NCI-H128 (cell line): ENCODE measurements at regions not wholly inside any gene's neighbourhood (a gene's known extent, or its start where the extent isn't known, plus 50 kb on each side); places are given as distances from the start of the nearest gene placed in this dataset.
"Not testable (repeated sequence)": the region's sequence is repeated elsewhere in the genome, so short reads cannot be mapped to it uniquely, and the experiment has no call there.

ENCODE experiments used
- DNase-seq: peaks from one replicate; lab custom pipeline; 2025; ENCODE audit not compliant: unreplicated experiment; lab: John Stamatoyannopoulos, UW

DNA sequence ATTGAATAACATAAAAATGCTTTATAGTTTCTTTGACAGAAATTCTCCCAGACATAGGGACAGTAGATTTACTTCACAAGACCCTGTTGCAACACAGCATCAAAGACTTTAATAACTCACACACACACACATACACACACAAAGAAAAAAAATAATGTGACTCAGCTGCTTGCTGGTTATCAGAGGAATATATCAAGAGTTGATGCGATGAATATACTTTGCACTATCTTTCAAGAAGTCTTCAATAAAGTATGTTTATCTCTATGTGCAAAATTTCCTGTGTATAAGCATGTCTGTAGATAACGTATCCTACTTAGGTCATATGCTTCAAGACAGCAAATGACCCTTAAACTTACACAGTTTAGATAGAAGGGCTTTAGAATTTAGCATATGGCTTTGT is 243.1 kb downstream of the ARL4A start:
- no peak for DNase-seq

DNA sequence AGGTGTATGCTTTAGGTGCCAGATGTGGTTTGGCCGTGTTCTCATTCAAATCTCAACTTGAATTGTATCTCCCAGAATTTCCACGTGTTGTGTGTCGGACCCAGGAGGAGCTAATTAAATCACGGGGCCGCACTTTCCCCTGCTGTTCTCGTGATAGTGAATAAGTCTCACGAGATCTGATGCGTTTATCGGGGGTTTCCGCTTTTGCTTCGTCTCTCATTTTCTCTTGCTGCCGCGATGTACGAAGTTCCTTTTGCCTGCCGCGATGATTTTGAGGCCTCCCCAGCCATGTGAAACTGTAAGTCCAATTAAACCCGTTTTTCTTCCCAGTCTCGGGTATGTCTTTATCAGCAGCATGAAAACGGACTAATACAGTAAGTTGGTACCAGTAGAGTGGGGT is 244.0 kb downstream of the ARL4A start:
- DNase-seq: not testable (repeated sequence)

DNA sequence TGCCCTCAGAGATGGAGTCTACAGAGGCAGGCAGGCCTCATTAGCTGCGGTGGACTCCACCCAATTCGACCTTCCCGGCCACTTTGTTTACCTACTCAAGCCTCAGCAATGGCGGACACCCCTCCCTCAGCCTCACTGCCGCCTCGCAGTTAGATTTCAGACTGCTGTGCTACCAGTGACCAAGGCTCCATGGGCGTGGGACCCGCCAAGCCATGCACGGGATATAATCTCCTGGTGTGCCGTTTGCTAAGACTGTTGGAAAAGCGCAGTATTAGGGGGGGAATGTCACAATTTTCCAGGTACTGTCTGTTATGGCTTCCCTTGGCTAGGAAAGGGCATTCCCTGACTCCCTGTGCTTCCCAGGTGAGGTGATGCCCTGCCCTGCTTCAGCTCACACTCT is 252.3 kb downstream of the ARL4A start:
- no peak for DNase-seq

DNA sequence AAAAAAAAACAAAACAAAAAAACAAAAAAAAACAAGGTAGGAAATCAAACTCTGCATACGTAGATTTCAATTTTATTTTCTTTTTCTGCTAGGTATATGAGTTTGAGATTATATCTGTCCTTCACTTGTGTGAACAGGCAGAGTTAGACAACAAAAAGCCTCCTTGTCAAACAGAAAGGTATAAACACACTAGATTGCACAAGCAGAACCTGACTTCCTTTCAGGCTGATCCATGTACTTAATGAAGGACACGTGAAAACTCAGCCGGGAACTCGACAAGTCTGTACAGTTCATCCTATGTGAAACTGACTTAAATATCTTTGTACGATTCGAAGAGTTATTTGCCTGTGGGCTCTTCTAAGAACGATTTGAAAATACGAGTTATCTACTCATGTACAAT is 254.1 kb downstream of the ARL4A start:
- no peak for DNase-seq

DNA sequence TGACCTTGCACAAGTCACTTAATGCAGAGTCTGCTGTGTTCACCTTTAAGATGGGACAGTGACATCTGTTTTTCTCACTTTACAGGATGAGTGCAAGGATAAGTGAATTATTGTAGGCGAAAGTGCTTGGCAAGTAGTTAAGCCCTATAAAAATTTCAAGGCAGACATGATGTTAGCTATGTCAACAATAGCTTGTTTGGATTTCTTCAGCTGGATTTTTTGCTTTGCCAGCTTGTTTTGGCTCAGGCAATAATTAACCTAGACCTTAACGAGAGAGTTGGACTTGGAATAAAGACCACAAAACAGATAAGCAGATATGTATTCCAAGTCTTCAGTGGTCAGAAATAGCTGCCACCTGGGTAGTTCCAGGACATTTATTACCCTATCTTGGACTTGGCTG is 255.2 kb downstream of the ARL4A start:
- no peak for DNase-seq

DNA sequence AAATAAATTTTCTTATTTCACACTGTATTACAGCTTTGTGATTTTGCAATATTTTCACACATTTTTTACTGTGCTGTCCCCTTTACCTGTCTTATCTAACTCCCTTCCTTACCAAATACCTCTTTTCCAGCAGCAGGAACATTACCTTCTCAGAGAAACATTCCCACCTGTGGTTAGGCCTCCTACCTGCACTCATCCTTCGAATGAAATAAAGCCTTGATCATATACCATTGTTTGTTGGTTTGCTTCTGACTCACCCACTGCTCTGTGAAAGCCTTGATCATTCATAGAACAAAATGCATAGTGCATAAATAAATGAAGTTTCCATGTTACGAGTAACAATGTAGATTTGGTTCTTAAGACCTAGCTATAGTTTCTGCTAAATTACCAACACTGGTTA is 256.3 kb downstream of the ARL4A start:
- DNase-seq: no peak

DNA sequence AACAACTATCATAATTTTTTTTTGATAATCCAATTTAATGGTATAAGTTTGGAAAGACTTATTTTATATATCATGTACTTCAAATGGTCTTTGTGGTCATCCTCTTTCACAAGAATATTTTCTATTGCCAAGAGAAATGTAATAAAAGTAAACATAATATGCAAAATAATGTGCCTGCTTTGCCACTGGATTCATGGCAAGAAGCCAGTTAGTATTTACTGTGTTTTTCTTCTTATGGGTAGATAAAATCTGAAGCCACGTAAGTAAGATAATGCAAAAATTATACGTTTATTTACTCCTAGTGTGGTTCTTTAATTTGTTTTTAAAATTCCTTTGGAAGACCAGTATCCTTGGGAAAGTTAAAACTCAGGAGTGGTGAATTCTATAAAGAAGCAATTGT is 258.5 kb downstream of the ARL4A start:
- DNase-seq: no peak

DNA sequence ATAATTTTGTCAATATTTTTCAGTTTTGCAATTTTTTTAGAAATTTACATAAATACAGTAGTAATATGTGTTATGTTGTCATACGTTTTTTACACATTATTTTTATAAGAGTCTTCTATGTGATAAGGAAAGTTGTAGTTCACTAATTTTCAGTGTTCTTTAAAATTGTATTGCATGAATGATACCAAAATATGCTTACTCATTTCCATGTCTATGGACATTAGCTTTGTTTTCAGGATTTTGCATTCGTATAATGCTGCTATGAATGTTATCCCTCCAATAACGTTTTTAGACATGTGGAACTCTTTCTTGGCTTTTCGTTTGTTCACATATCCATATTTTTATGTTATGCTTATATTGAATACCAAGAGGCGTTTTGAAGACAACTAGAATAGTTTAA is 260.0 kb downstream of the ARL4A start:
- no peak for DNase-seq

DNA sequence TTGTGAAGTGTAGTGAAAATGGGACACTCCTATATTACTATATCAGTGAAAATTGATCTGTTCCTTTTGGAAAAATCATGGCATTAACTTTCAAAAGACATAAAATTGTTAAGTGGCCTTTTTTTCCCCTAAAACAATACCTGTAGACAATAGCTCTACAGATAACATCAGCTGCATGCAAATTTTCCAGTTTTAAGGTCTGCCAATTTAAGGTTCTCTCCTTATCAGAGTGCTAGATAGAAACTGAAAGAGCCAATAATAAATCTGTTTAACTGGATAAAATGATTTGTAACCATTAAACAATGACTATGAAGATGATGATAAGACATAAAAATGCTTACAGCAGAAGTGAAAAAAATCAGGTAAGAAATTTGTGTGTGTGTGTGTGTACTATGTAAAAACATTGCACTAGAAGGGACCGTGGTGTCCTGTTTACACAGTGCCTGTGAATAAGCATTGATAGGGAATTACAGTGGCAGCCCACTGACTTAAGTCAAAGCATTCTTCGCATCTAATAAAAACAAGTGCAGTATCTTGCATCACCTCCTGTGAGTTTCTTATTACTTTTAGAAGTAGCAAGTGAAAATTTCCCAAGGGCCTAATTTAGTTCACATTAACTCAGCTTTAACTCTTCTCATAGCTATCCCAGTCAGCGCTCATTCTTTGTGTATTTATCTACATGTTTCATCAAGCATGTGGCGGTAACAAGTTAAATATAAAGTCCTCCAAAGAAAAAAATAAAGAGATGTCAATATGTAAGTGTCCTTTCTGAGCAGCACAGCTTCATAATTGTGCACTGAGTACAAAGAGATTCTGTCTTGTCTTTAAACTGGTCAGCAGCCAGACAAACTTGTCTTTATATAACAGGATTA is 261.9 kb downstream of the ARL4A start:
- DNase-seq: no peak

DNA sequence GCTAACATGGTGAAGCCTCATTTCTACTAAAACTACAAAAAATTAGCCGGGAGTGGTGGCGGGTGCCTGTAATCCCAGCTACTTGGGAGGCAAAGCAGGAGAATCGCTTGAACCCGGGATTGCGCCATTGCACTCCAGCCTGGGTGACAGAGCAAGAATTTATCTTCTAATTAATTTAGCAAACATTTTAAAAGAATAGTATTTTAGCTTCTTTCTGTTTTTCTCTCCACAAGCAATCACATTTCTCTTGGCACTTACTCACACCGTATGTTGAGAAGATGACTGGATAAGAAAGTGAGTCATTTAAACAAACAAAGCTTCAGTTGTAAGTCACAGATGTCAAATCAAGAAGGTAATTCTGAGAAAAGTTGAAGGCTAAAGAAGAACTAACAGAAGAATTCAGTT is 264.0 kb downstream of the ARL4A start:
- no peak for DNase-seq

DNA sequence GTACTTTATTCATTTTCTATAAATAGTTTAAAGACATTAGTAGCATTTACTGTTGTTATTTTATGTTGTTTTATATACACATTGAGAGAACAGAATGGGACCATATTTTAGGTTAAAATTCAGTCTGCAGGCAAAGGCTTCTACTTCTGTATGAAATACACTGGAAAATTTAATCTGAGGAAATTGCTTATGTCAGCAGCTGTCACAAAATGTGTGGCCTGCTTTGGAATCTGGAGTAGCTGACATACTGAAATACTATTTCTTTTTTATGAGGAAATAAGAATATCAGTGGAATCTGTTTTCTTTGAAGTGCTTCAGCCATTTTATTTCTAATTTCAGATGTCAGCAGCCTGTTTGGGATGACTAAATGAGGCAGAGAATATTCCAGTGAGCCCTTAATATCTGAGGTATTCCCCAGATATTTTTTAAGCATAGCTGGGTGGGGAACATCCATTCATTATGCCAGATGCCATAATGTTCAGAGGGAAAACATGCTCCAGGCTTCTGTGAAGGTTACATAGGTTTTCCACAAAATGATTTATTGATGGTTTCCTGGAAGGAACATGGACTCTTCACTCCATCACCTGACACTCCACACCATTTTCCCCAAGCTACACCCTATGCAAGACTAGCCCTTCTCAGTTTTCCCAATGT is 267.1 kb downstream of the ARL4A start:
- no peak for DNase-seq

DNA sequence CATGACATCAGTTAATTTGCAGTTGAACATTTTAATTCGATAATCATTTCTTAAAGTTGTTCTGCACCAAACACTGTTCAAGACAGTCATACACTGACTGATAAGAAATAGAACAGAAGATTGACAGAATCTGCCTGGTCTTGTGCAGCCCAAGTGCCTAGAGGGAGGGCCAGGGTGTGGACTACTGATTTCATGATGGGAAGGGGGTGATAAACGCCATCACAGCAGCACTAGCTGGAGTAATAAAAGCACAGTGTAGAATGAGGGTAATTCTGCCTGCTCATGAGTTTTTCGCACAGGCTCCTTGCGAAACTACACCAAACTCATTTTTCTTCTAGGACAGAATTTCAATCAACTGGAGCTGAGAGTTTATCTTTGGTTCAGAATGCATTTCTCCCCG is 270.1 kb downstream of the ARL4A start:
- no peak for DNase-seq

DNA sequence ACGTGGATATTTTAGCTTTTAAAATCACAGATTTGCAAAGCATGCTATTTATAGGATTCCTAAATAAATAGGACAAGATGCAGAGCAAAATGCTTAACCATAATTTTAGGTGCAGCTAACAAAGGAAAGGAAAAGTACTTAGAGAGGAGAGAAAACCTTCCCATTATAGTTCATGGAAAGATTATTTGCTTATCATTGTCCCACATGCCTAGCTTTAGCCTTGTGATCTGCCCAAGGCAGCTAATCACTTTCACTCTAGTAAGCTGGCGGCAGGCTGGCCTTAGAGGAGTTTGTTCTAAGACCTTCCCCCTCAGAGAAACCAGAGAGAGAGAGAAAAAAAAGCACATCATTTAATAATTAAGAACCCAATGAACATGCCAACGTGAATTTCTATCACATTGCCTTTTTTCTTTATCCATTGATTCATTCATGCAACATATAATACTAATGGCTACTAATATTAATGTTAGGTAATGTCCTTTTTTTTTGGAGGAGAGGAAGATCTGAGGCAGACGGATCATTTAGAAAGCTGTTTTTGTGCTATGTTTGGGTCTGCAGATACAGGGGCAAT is 274.6 kb downstream of the ARL4A start:
- DNase-seq: no peak

DNA sequence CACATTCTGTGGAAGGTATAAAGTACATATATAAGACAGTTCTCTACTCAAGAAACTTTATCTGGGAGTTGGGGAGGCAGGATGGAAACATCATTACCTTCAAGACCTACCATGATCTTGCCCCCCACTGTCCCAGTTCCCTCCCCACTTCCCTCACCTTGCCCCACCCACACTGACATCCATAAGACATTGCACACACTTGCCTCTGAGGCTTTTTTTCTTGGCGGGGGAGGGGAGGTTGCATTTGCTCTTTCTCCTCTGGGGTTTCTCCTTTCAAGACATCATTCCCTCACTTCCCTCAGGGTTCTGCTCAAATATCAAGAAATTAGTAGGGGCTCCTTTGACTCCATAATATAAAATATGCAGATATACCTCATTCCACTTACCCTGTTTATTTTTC is 276.0 kb downstream of the ARL4A start:
- DNase-seq: no peak

DNA sequence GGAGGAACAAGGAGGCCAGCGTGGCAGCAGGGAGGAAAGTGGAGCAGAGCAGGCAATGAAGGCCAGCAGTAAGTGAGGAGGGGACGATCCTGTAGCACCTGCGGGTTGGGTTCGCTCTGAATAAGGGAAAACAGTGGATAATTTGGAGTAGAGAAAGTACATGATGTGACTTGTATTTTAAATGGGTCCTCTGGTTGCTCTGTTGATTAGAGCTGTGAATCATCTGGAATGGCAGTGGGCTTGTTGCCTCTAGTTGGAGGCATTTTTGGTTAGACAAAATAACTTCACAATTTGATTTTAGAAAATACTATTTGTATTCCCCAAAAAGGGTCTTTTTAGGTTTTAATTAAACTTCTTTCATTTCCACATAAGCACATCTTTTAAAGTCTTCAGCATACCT is 277.4 kb downstream of the ARL4A start:
- no peak for DNase-seq

DNA sequence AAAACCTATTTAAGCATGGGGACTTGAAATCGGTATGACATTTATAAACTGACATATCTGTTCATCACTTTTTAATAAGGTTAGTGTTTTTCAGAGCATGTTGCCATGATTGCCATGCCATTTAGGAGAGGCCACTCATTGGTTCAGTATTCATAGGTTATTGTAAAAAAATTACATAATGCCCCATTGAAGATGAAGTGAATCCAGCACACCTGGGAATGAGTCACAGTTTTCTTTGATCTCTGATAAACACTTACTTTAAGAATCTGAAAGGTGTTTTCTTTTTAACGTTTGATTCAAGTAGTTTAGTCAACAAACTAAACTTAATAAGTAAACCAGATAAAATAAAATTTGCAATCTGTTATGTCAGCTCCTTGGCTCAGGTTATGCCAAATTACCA is 278.3 kb downstream of the ARL4A start:
- no peak for DNase-seq

DNA sequence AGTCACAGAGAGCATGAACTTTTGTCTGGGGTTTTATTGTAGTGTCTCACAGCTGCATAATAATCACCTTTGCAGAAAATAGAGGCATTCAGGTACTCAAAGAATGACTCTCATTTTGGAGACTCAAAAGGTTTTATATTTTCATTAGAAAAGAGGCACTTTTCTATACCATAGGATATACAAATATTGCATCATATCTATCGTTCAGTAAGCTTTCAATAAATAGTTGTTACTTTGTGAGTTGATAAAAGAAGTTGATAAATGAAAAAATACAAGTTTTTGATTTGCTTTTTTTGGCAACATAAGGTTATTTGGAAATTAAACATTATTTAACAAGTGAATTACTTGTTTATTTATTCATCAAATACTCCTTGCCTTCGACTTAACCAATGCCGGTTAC is 279.9 kb downstream of the ARL4A start:
- no peak for DNase-seq

DNA sequence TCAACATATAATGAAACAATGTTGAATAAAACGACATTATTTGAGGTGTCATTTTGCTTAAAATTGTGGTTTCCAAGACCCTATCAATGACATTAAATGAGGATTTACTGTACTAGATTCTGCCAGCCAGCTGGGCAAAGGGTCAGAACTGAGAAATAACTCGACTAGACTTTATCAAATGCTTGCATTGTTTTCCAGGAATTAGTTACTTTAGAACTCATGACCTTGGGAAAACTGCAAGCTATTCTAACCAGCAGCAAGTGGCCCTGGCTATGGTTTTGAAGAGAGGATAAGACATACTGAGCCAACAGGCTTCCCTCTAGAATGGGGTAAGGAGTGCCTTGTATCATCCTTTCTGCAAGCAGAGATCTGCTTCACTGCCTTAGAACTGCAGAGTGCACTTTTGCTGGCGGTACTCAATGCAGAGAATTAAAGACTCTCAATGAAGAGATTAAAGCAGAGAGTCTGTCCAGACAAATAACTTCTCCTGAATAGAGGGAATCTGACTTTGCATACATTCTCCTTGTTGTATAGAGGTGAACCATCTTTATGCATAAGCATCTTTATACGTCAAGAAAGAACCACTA is 281.5 kb downstream of the ARL4A start:
- DNase-seq: no peak

DNA sequence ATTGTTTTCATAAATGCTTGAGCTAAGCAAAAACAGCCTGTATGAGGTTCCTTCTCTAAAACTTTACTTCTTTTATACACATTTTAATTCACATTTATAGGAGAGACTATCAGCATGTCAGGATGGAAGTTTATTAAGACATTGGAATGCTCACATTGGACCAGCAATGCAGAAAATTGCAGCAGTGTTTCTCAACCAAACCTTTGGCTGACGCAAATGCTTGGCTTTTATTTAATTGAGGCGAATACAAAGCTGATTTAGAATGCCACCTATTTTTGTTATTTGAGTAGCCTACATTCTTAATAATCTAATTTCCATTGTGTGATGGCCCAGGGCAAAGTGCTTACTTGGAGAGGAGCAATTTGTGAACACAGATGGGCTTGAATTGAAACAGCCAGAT is 283.2 kb downstream of the ARL4A start:
- DNase-seq: no peak

DNA sequence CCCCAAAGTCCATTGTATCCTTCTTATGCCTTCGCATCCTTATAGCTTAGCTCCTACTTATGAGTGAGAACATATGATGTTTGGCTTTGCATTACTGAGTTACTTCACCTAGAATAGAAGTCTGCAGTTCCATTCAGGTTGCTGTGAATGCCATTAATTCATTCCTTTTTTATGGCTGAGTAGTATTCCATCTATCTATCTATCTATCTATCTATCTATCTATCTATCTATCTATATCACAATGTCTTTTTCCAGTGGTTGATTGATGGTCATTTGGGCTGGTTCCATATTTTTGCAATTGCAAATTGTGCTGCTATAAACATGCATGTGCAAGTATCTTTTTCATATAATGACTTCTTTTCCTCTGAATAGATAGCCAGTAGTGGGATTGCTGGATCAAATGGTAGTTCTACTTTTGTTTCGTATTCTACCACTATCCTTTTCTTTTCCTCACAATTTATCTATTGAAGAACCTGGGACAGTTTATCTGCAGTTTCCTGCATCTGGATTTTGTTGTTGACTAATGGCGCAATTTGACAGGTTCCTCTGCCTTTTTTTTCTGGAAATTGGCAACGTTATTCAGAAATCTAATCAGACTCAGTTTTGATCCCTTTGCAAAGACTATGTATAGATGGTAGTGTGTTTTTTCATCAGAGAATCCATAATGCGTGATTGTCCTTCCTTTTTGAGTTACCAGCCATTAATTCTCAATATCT is 287.2 kb downstream of the ARL4A start:
- DNase-seq: no peak

DNA sequence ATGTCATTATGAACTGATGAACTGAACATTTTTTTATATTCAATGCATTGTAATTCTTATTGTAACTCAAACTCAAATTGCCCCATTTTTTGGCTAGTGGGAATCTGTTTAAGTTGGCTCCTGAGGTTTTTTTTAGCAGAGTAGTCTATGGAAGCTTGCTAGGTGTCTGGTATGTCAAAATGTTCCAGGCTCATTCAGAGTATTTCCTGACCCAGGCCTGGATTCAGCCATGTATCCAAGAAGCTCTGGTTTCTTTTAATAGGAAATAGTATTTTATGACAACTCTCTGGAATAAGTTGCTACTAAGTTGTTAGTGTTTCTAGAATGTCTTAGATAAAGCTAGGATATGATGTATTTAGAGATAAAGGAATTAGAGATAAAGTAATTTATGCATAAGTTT is 288.0 kb downstream of the ARL4A start:
- DNase-seq: no peak
